Neuronal stem cell (in vitro differentiated cells): ENCODE measurements at regions not wholly inside any gene's neighbourhood (a gene's known extent, or its start where the extent isn't known, plus 50 kb on each side); places are given as distances from the start of the nearest gene placed in this dataset.

Experiments used
- DNase-seq: peaks from one replicate; pipeline ENCODE4 v3.0.0-alpha.2; 2013; ENCODE audit warnings: low spot score
- H2AFZ ChIP-seq: one replicate; pipeline ENCODE4 v1.6.1; 2013; ENCODE audit warnings: mild to moderate bottlenecking, low read length, inconsistent platforms
- H2AK5ac ChIP-seq: 2 replicates; pipeline ENCODE4 v1.6.1; 2013; ENCODE audit warnings: low read depth, mild to moderate bottlenecking, inconsistent platforms, low read length, moderate library complexity, mixed read lengths
- H2BK120ac ChIP-seq: 2 replicates; pipeline ENCODE4 v1.6.1; 2013; ENCODE audit warnings: low read depth, mild to moderate bottlenecking, inconsistent platforms, low read length, moderate library complexity, mixed read lengths
- H2BK12ac ChIP-seq: one replicate; pipeline ENCODE4 v1.6.1; 2013; ENCODE audit warnings: low read length, inconsistent platforms
- H2BK15ac ChIP-seq: 2 replicates; pipeline ENCODE4 v1.6.1; 2013; ENCODE audit warnings: mild to moderate bottlenecking, low read length, inconsistent platforms, mixed read lengths
- H2BK5ac ChIP-seq: one replicate; pipeline ENCODE4 v1.6.1; 2013; ENCODE audit warnings: inconsistent platforms, mild to moderate bottlenecking, low read length, moderate library complexity
- H3K14ac ChIP-seq: one replicate; pipeline ENCODE4 v1.6.1; 2013; ENCODE audit warnings: low read length, inconsistent platforms
- H3K18ac ChIP-seq: 2 replicates; pipeline ENCODE4 v1.6.1; 2013; ENCODE audit warnings: low read length, inconsistent platforms
- H3K23ac ChIP-seq: 2 replicates; pipeline ENCODE4 v1.6.1; 2013; ENCODE audit warnings: low read depth, mild to moderate bottlenecking, mixed read lengths, low read length, inconsistent platforms; ENCODE audit not compliant: poor library complexity
- H3K27ac ChIP-seq: replicated peaks from 3 replicates; pipeline ENCODE4 v1.5.1; 2013; ENCODE audit warnings: low read length, inconsistent platforms
- H3K27me3 ChIP-seq, 3 experiments: 2 replicates each; pipeline ENCODE4 v1.6.1; 2013; ENCODE audit warnings: low read length in 3 of 3, mild to moderate bottlenecking in 2 of 3, inconsistent platforms in 1 of 3, low read depth in 1 of 3, mixed read lengths in 1 of 3, moderate library complexity in 1 of 3; ENCODE audit not compliant: control insufficient read depth in 3 of 3, insufficient read depth in 3 of 3
- H3K36me3 ChIP-seq, 2 donors: replicated peaks in 1 of 2; 2 replicates each; pipeline ENCODE4 v1.6.1; 2013; ENCODE audit warnings: low read length in 2 of 2; ENCODE audit not compliant: control insufficient read depth in 2 of 2, insufficient read depth in 2 of 2
- H3K4ac ChIP-seq: 2 replicates; pipeline ENCODE4 v1.6.1; 2013; ENCODE audit warnings: inconsistent platforms, mild to moderate bottlenecking, low read length, moderate library complexity
- H3K4me1 ChIP-seq, 2 donors: 1 replicate in 1 of 2; 2 replicates in 1 of 2; pipeline ENCODE4 v1.6.1; 2013; ENCODE audit warnings: low read length in 2 of 2, low read depth in 1 of 2; ENCODE audit not compliant: control insufficient read depth in 2 of 2, insufficient read depth in 1 of 2
- H3K4me2 ChIP-seq: one replicate; pipeline ENCODE4 v1.6.1; 2013; ENCODE audit warnings: mild to moderate bottlenecking, low read length, inconsistent platforms; ENCODE audit not compliant: insufficient read depth, poor library complexity, severe bottlenecking
- H3K4me3 ChIP-seq, 2 donors: 2 replicates each; pipeline ENCODE4 v1.5.1; 2013; ENCODE audit warnings: low read length in 2 of 2, mild to moderate bottlenecking in 2 of 2, inconsistent platforms in 1 of 2, moderate library complexity in 1 of 2
- H3K79me1 ChIP-seq: one replicate; pipeline ENCODE4 v1.6.1; 2013; ENCODE audit warnings: low read depth, mild to moderate bottlenecking, inconsistent platforms, low read length, moderate library complexity
- H3K9ac ChIP-seq: one replicate; pipeline ENCODE4 v1.6.1; 2013; ENCODE audit warnings: mild to moderate bottlenecking, low read depth, low read length, inconsistent platforms; ENCODE audit not compliant: poor library complexity
- H3K9me3 ChIP-seq, 2 donors: replicated peaks in 1 of 2; 2 replicates each; pipeline versions ENCODE3 to v1.6.1; 2013; ENCODE audit warnings: low read length in 2 of 2, mild to moderate bottlenecking in 2 of 2, inconsistent platforms in 1 of 2, low read depth in 1 of 2, mixed read lengths in 1 of 2, moderate library complexity in 1 of 2; ENCODE audit not compliant: control insufficient read depth in 2 of 2, insufficient read depth in 1 of 2
- H4K8ac ChIP-seq: one replicate; pipeline ENCODE4 v1.6.1; 2013; ENCODE audit warnings: low read depth, mild to moderate bottlenecking, inconsistent platforms, low read length, moderate library complexity
- H4K91ac ChIP-seq: one replicate; pipeline ENCODE4 v1.6.1; 2013; ENCODE audit warnings: low read length, low read depth, mild to moderate bottlenecking, inconsistent platforms; ENCODE audit not compliant: poor library complexity
- WGBS, 2 donors: extraction: QIAGEN DNeasy Blood & Tissue Kit; methylation state at CpG; one replicate each; pipeline ENCODE4 v1.1.7; 2013; ENCODE audit warnings: missing lambda C conversion rate in 2 of 2, mixed read lengths in 1 of 2; ENCODE audit not compliant: insufficient read length in 2 of 2, insufficient replicate concordance in 1 of 2; ENCODE audit errors: extremely low coverage in 2 of 2; 5-methylcytosine and 5-hydroxymethylcytosine counted together

GRCh38 chr7:127476618-127477017, 84.1 kb upstream of the ZNF800 start:
- no peak overlapping the region for H3K4me2 ChIP-seq
- no peak overlapping the region for H3K23ac ChIP-seq
- no peak overlapping the region for H2BK12ac ChIP-seq
- no peak overlapping the region for H4K8ac ChIP-seq
- H3K36me3 ChIP-seq, result no peaks in the 10 kb centered on the region
- no CpG with 5 or more reads among the region's 1 CpG for WGBS, 2 donors
- H3K4me1 ChIP-seq, result peaks cover 0 to 1% of the 10 kb centered on the region in 2 donors
- H3K4me3 ChIP-seq, result no peak overlapping the region
- no peak overlapping the region for H4K91ac ChIP-seq
- no peak overlapping the region for H3K4ac ChIP-seq
- no peak overlapping the region for H2BK120ac ChIP-seq
- no peak overlapping the region for H3K27ac ChIP-seq
- H2AFZ ChIP-seq, result no peak overlapping the region
- H3K14ac ChIP-seq, result no peak overlapping the region
- no peaks in the 10 kb centered on the region for H3K79me1 ChIP-seq
- H3K9me3 ChIP-seq, result no peaks in the 10 kb centered on the region
- H3K9ac ChIP-seq, result no peak overlapping the region
- H2BK5ac ChIP-seq, result no peak overlapping the region
- H3K18ac ChIP-seq, result no peak overlapping the region
- peaks cover 0 to 2% (median 0%) of the 10 kb centered on the region in 3 experiments for H3K27me3 ChIP-seq
- H2AK5ac ChIP-seq, result no peak overlapping the region
- DNase-seq, result no peak
- no peak overlapping the region for H2BK15ac ChIP-seq

DNA sequence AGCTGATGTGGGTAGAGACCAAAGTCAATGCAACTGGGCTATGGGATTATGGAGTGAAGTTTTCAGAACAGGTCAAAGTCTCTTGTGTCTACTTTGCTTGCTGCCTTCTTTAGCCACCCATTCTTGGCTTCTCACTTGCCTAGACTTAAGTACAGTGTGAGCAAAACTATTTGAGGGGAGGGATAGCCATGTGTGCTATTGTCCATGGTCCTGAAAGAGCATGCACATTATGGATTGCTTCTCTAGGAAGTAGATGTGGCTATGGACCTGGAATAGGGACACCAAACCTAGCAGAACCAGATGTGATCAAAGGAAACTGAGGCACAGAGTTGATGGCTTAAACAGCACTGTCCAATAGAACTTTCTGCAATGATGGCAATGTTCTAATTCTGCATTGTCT, 81.9 kb upstream of the ZNF800 start:
- Histone ChIP-seq H3K18ac (no peak overlapping the region), H2BK12ac (no peak overlapping the region), H3K79me1 (no peaks in the 10 kb centered on the region), H3K27me3 (peaks cover 0 to 2% (median 0%) of the 10 kb centered on the region in 3 experiments), H4K91ac (no peak overlapping the region), H2BK120ac (no peak overlapping the region), H3K23ac (no peak overlapping the region), H3K4me1 (peaks cover 0 to 1% of the 10 kb centered on the region in 2 donors), H3K36me3 (no peaks in the 10 kb centered on the region), H2BK5ac (no peak overlapping the region), H3K9ac (no peak overlapping the region), H2AFZ (no peak overlapping the region), H3K14ac (no peak overlapping the region), H2BK15ac (no peak overlapping the region), H3K4ac (no peak overlapping the region), H3K27ac (no peak overlapping the region), H3K4me3 (no peak overlapping the region), H2AK5ac (no peak overlapping the region), H3K9me3 (no peaks in the 10 kb centered on the region), H3K4me2 (no peak overlapping the region), H4K8ac (no peak overlapping the region)
- DNase-seq, result no peak

DNA sequence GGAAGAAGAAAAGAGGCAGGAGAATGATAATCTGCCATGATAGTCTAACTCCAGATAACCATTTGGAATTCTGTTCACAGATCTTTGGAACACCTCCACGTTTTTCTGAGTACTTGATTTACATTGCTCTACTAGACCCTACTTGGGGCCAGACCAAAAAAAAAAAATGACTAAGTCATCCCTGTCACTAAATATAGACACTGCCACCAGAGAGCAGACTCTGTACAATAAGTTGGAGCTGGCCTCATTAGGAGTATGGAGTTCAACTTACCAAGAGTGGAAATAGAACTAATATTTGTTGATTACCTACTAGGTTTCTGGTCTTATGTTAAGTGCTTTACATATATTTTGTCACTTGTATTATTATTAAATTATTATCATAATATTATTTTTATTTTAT, 80.9 kb upstream of the ZNF800 start:
- Histone ChIP-seq H3K18ac (no peak overlapping the region), H3K4me2 (no peak overlapping the region), H3K23ac (no peak overlapping the region), H3K79me1 (no peaks in the 10 kb centered on the region), H2BK15ac (no peak overlapping the region), H2AFZ (no peak overlapping the region), H4K8ac (no peak overlapping the region), H2BK12ac (no peak overlapping the region), H3K36me3 (no peaks in the 10 kb centered on the region), H3K14ac (no peak overlapping the region), H3K9ac (no peak overlapping the region), H2BK5ac (no peak overlapping the region), H3K27me3 (peaks cover 0 to 2% (median 0%) of the 10 kb centered on the region in 3 experiments), H4K91ac (no peak overlapping the region), H3K4me1 (peaks cover 0 to 1% of the 10 kb centered on the region in 2 donors), H3K27ac (no peak overlapping the region), H3K4ac (no peak overlapping the region), H3K4me3 (no peak overlapping the region), H2AK5ac (no peak overlapping the region), H2BK120ac (no peak overlapping the region), H3K9me3 (no peaks in the 10 kb centered on the region)
- no CpG with 5 or more reads among the region's 1 CpG for WGBS, 2 donors
- DNase-seq, result no peak

- H3K4me2 ChIP-seq, result no peak overlapping the region
- H2BK15ac ChIP-seq, result no peak overlapping the region
- H2AFZ ChIP-seq, result no peak overlapping the region
- no peak overlapping the region for H4K8ac ChIP-seq
- no peak overlapping the region for H3K18ac ChIP-seq
- no peak overlapping the region for H2BK120ac ChIP-seq
- H3K9ac ChIP-seq, result no peak overlapping the region
- H3K36me3 ChIP-seq, result no peaks in the 10 kb centered on the region
- H3K27ac ChIP-seq, result no peak overlapping the region
- no peak overlapping the region for H3K14ac ChIP-seq
- H3K9me3 ChIP-seq, result no peaks in the 10 kb centered on the region
- no peak overlapping the region for H4K91ac ChIP-seq
- no peak overlapping the region for H2BK12ac ChIP-seq
- no peak overlapping the region for H3K23ac ChIP-seq
- no peak overlapping the region for H3K4ac ChIP-seq
- H2AK5ac ChIP-seq, result no peak overlapping the region
- no peak for DNase-seq
- no peaks in the 10 kb centered on the region for H3K4me1 ChIP-seq
- no peak overlapping the region for H2BK5ac ChIP-seq
- H3K4me3 ChIP-seq, result no peak overlapping the region
- no peaks in the 10 kb centered on the region for H3K27me3 ChIP-seq
- no peaks in the 10 kb centered on the region for H3K79me1 ChIP-seq
These were observed 67.6 kb upstream of the ZNF800 start for GRCh38 chr7:127460077-127460476.
